ENCODE measurements at regions not wholly inside any gene's neighbourhood (a gene's known extent, or its start where the extent isn't known, plus 50 kb on each side); places are given as distances from the start of the nearest gene placed in this dataset.
"Not testable (repeated sequence)": the region's sequence is repeated elsewhere in the genome, so short reads cannot be mapped to it uniquely, and the experiment has no call there.

DNA sequence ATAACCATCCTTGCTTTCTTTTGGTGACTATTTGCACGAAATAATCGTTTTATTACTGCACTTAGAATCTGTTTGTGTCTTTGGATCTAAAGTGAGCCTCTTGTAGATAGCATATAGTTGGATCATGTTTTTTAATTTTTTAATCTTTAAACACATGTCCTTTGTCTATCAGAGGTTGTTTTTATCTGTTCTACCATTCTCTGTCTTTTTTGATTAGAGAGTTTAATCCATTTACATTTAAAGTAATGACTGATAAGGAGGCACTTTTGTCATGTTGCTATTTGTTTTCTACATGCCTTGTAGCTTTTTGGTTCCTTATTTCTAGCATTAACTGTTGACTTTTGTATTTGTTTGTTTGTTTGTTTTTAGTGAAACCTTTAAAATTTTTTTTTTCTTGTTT is 506.2 kb upstream of the RGS6 start:
- H3K9me3 Mint-ChIP-seq (ENCODE audit: low read depth) = peaks cover 17% of the 10 kb centered on the region
- H3K27ac Mint-ChIP-seq = no peak overlapping the region
- H3K27me3 Mint-ChIP-seq = no peaks in the 10 kb centered on the region
- peaks cover 41% of the 10 kb centered on the region for H3K36me3 Mint-ChIP-seq
- H3K4me1 Mint-ChIP-seq (ENCODE audit: low read depth) = peaks cover 10% of the 10 kb centered on the region
- no peak overlapping the region for H3K4me3 Mint-ChIP-seq

DNA sequence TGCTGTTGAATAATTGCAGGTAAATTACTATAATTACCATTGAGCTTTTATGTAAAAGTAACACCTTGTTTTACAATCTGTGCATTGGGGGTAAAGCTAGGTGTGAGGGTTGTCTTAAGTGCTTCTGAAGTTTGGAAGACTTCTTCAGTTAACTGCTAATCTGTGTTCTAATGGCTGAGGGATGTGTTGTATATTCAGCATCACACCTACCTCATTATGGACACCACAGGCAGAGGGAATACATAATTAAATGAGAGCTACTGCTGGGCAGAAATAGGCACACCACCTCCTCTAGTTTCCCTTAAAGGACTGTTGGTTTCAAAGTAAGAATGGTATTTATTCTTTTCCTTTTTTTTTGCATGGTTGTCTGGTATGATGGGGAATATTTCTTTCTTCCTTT is 502.3 kb upstream of the RGS6 start:
- H3K4me3 Mint-ChIP-seq = no peak overlapping the region
- peaks cover 20% of the 10 kb centered on the region for H3K4me1 Mint-ChIP-seq (ENCODE audit: low read depth)
- peaks cover 28% of the 10 kb centered on the region for H3K36me3 Mint-ChIP-seq
- H3K9me3 Mint-ChIP-seq (ENCODE audit: low read depth) = peaks cover 6% of the 10 kb centered on the region
- no peak overlapping the region for H3K27ac Mint-ChIP-seq
- H3K27me3 Mint-ChIP-seq = no peaks in the 10 kb centered on the region

GRCh38 chr14:71430321-71430677 is 501.9 kb upstream of the RGS6 start:
- Mint-ChIP-seq H3K9me3 (ENCODE audit: low read depth) (peaks cover 2% of the 10 kb centered on the region), H3K4me1 (ENCODE audit: low read depth) (peaks cover 20% of the 10 kb centered on the region), H3K27me3 (no peaks in the 10 kb centered on the region), H3K36me3 (peaks cover 24% of the 10 kb centered on the region), H3K4me3 (no peak overlapping the region), H3K27ac (no peak overlapping the region)

- Mint-ChIP-seq H3K36me3 (peaks cover 23% of the 10 kb centered on the region), H3K27ac (no peak overlapping the region), H3K4me1 (ENCODE audit: low read depth) (peaks cover 20% of the 10 kb centered on the region), H3K27me3 (no peaks in the 10 kb centered on the region), H3K9me3 (ENCODE audit: low read depth) (no peaks in the 10 kb centered on the region), H3K4me3 (no peak overlapping the region)
Observed at GRCh38 chr14:71430678-71431376, 501.4 kb upstream of the RGS6 start.

DNA sequence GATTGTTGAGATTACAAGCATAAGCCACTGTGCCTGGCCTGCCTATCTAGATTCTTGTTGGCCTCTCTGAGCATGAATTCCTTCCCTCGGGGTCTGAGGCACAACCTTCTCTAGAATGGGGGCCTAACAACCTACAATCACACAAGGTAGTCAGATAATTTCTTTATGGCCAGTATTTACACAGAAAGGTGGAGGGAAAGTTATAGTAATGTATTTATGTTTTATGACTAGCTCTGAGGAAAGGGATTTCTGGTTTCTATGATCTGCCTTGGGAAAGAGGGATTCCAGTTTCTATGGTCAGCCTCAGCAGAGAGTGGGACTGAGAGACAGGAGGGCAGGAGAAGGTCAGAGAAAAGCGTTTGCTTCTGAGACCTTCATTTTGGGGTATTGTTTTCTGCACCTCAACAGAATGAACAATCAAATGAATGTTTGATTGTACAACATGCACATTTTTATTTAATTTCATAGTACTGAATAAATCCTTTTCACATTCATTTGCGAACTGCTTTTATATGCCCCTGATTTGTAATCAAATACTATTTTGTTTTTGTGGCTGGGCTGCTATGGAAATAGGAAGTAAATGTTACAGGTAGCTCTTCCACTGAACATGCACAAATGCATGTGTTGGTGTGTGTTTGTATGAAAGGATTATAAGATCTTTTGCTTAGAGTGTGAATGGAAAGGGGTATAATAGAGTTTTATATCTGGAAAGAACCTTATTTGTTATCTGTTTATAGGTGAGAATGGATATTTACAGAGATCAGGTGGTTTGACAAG is 499.7 kb upstream of the RGS6 start:
- Mint-ChIP-seq H3K36me3 (peaks cover 17% of the 10 kb centered on the region), H3K4me1 (ENCODE audit: low read depth) (peaks cover 21% of the 10 kb centered on the region), H3K9me3 (ENCODE audit: low read depth) (no peaks in the 10 kb centered on the region), H3K27me3 (no peaks in the 10 kb centered on the region), H3K4me3 (no peak overlapping the region), H3K27ac (no peak overlapping the region)

- Mint-ChIP-seq H3K36me3 (peaks cover 17% of the 10 kb centered on the region), H3K27me3 (no peaks in the 10 kb centered on the region), H3K9me3 (ENCODE audit: low read depth) (no peaks in the 10 kb centered on the region), H3K27ac (no peak overlapping the region), H3K4me1 (ENCODE audit: low read depth) (peaks cover 27% of the 10 kb centered on the region), H3K4me3 (no peak overlapping the region)
Observed at GRCh38 chr14:71433303-71433702, 498.9 kb upstream of the RGS6 start.

GRCh38 chr14:71435641-71436040 is 496.6 kb upstream of the RGS6 start:
- Mint-ChIP-seq H3K36me3 (peaks cover 21% of the 10 kb centered on the region), H3K4me1 (ENCODE audit: low read depth) (peaks cover 24% of the 10 kb centered on the region)
- H3K27me3 Mint-ChIP-seq; H3K4me3 Mint-ChIP-seq; H3K27ac Mint-ChIP-seq; H3K9me3 Mint-ChIP-seq (ENCODE audit: low read depth): not testable (repeated sequence)

- H3K36me3 Mint-ChIP-seq = peaks cover 19% of the 10 kb centered on the region
- no peak overlapping the region for H3K27ac Mint-ChIP-seq
- H3K27me3 Mint-ChIP-seq = no peaks in the 10 kb centered on the region
- no peaks in the 10 kb centered on the region for H3K9me3 Mint-ChIP-seq (ENCODE audit: low read depth)
- H3K4me1 Mint-ChIP-seq (ENCODE audit: low read depth) = peaks cover 14% of the 10 kb centered on the region
- H3K4me3 Mint-ChIP-seq = no peak overlapping the region
Observed at GRCh38 chr14:71437870-71438269, 494.4 kb upstream of the RGS6 start.

- no peak overlapping the region for H3K27ac Mint-ChIP-seq
- H3K4me3 Mint-ChIP-seq = no peak overlapping the region
- H3K27me3 Mint-ChIP-seq = no peaks in the 10 kb centered on the region
- H3K4me1 Mint-ChIP-seq (ENCODE audit: low read depth) = peaks cover 13% of the 10 kb centered on the region
- no peaks in the 10 kb centered on the region for H3K9me3 Mint-ChIP-seq (ENCODE audit: low read depth)
- H3K36me3 Mint-ChIP-seq = peaks cover 19% of the 10 kb centered on the region
Observed at GRCh38 chr14:71438684-71439083, 493.5 kb upstream of the RGS6 start.

- Mint-ChIP-seq H3K4me3 (no peak overlapping the region), H3K4me1 (ENCODE audit: low read depth) (peaks cover 16% of the 10 kb centered on the region), H3K27ac (no peak overlapping the region), H3K9me3 (ENCODE audit: low read depth) (no peaks in the 10 kb centered on the region), H3K36me3 (peaks cover 7% of the 10 kb centered on the region), H3K27me3 (no peaks in the 10 kb centered on the region)
Observed at GRCh38 chr14:71441126-71441525, 491.1 kb upstream of the RGS6 start.

DNA sequence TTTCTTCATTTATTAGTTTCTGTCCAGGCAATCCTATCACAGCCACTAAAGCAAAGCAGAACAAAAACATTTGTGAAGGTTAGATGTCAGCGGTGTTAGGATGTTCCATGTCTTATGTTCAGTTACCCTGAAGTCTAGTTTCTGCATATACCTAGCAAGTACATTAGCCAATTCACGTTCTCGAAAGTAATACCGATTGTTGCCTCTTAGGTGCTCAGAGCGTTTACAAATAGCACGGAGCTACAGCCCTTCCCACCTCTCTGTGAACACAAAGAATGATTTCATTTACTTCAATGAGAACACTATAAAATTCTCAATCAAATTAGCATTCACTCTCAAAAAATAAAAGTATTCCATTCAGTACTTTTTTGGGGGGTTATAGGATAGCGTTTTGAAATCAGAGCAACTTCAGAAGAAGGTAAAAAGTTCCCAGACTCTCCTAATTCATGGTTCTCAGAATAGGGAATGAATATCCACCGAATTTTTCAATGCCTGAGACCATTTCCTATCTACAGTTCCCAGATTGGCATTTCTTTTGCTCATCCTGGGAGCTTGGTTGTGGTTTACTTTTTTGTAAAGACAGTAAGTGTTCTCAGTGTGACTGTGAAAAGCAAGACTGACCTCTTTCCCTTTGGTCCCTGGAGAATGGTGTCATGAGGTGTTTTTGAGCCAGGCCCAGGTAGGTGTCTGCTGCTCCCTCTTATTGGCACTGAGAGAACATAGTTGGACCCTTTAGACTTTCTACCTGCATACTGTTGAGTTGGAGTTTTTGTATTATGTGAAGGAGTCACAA is 488.0 kb upstream of the RGS6 start:
- Mint-ChIP-seq H3K4me3 (no peak overlapping the region), H3K27ac (peak overlapping the region; percentile 41), H3K9me3 (ENCODE audit: low read depth) (no peaks in the 10 kb centered on the region), H3K27me3 (no peaks in the 10 kb centered on the region), H3K36me3 (peaks cover 3% of the 10 kb centered on the region), H3K4me1 (ENCODE audit: low read depth) (peaks cover 13% of the 10 kb centered on the region)

DNA sequence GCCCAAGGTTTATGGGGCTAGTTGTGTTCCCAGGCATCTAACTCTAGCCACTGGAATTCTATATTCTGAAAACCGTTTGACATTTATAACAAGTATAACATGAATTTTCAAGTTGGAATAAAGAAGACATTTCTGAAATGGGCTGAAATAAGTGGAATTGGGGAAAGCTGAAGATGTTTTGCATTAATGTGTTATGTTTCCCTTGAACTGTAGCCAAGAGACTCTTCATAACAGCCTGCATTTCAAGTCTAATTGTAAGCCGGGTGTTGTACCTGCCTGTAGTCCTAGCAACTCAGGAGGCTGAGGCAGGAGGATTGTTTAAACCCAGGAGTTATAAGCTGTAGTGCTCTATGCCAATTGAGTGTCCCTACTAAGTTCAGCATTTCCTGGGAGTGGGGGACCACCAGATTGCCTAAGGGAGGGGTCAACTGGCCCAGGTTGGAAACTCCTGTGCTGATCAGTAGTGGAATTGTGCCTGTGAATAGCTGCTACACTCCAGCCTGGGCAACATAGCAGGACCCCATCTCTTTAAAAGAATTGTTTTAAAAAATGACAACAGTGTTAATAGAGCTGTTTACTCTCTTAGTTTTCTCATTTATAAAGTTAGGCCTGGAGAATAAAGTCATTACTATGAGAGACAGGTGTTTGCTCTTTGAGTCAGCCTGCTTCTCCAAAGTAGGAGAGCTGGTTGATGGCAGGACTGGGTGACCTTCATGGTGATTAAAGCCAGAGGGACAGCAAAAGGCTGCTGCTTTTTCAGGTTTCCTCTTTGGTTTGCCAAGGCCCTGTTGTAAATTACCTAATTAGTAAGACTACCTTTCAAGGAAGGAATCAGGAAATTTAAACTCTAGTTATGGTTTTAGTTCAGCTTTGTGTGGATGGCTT is 483.6 kb upstream of the RGS6 start:
- peaks cover 4% of the 10 kb centered on the region for H3K9me3 Mint-ChIP-seq (ENCODE audit: low read depth)
- H3K27ac Mint-ChIP-seq = no peak overlapping the region
- H3K27me3 Mint-ChIP-seq = no peaks in the 10 kb centered on the region
- H3K36me3 Mint-ChIP-seq = peaks cover 3% of the 10 kb centered on the region
- no peak overlapping the region for H3K4me3 Mint-ChIP-seq
- peaks cover 16% of the 10 kb centered on the region for H3K4me1 Mint-ChIP-seq (ENCODE audit: low read depth)

DNA sequence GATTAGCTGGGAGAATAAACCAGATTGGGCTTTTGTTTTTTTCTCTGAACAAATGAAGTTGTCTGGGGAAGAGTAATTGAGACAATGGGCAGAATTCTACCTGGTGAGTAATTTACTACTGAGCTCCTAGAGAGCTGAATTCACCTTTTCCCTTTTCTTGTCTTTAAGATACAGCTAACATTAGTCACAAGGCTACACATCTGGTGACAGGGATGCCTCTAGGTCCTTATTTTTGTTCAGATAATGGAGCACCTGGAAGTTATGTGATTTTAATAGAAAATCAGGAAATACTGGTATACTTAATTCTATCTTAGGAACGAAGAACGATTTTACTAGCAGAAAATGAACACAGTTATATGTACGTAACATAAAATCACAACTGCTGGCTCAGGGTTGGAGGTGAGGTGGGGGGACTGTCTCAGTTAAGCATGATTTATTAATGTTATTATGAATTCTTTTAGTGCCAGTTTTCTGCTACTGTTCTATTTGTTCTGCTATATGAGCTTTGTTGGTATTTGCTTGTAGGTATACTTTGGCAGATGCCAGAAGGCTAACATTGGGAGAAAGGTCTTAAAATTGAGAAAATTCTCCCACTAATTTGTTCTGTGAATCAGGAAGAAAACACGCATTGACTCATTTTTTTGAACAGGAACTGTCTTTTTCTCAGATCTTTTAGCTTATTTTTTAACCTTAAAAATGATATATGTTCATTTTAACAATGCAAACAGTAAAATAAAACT is 482.7 kb upstream of the RGS6 start:
- Mint-ChIP-seq H3K9me3 (ENCODE audit: low read depth) (peaks cover 4% of the 10 kb centered on the region), H3K4me1 (ENCODE audit: low read depth) (peaks cover 15% of the 10 kb centered on the region), H3K27ac (no peak overlapping the region), H3K4me3 (no peak overlapping the region), H3K27me3 (no peaks in the 10 kb centered on the region), H3K36me3 (peaks cover 5% of the 10 kb centered on the region)

DNA sequence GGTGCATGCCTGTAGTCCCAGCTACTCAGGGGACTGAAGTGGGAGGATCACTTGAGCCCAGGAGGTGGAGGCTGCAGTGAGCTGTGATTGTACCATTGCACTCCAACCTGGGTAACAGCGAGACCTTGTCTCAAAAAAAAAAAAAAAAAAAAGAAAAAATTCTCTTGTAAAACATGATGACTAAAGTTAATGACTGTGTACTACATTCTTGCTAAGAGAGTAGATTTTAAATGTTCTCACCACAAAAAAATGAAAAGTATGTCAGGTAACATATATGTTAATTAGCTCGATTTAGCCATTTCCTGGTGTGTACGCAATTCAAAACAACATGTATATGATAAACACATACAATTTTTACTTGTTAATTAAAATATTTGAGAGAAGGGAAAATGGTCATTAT is 480.7 kb upstream of the RGS6 start:
- Mint-ChIP-seq H3K4me1 (ENCODE audit: low read depth) (peaks cover 20% of the 10 kb centered on the region), H3K27me3 (no peaks in the 10 kb centered on the region), H3K9me3 (ENCODE audit: low read depth) (peaks cover 4% of the 10 kb centered on the region), H3K4me3 (no peak overlapping the region), H3K27ac (no peak overlapping the region), H3K36me3 (peaks cover 10% of the 10 kb centered on the region)
